Upper lobe of left lung (tissue), 6 donors: ENCODE measurements at regions not wholly inside any gene's neighbourhood (a gene's known extent, or its start where the extent isn't known, plus 50 kb on each side); places are given as distances from the start of the nearest gene placed in this dataset.
"Not testable (repeated sequence)": the region's sequence is repeated elsewhere in the genome, so short reads cannot be mapped to it uniquely, and the experiment has no call there.

Source experiments
- ATAC-seq, 2 donors: fragments of 200-7000 bp; cut with Tn5 transposase; one replicate each; pipeline ENCODE4 v1.9.1; 2022; ENCODE audit warnings: mild to moderate bottlenecking in 2 of 2, moderate library complexity in 2 of 2; ENCODE audit not compliant: low FRiP score in 2 of 2
- DNase-seq, 2 donors: peaks; one replicate each; pipeline ENCODE4 v3.0.0-alpha.2; 2019 to 2020
- H3K27ac ChIP-seq, 4 donors: fragments of 200-600 bp; sonication (generic); one replicate each; pipeline ENCODE4 v1.5.1; 2016 to 2019
- H3K27me3 ChIP-seq, 4 donors: fragments of 200-600 bp; sonication (generic); one replicate each; pipeline ENCODE4 v1.5.1; 2017 to 2019
- H3K36me3 ChIP-seq, 4 donors: fragments of 200-600 bp; sonication (generic); one replicate each; pipeline ENCODE4 v1.5.1; 2016 to 2019
- H3K4me1 ChIP-seq, 4 donors: fragments of 200-600 bp; sonication (generic); one replicate each; pipeline ENCODE4 v1.5.1; 2018 to 2019
- H3K4me3 ChIP-seq, 4 donors: fragments of 200-600 bp; sonication (generic); one replicate each; pipeline ENCODE4 v1.5.1; 2017 to 2019; ENCODE audit warnings: mild to moderate bottlenecking in 2 of 4, moderate library complexity in 1 of 4
- H3K9me3 ChIP-seq, 4 donors: fragments of 200-600 bp; sonication (generic); one replicate each; pipeline ENCODE4 v1.5.1; 2018 to 2019
- CTCF ChIP-seq, 6 experiments: fragments of 450-650 bp in 4 of 6; fragments of 200-600 bp in 2 of 6; sonication (generic) in 2 of 6; IDR thresholded peaks; one replicate each; pipeline ENCODE4 v1.5.1; 2016 to 2019; ENCODE audit warnings: antibody characterized with exemption in 6 of 6
- EP300 ChIP-seq, 4 donors: sonication (generic); formaldehyde crosslinking; IDR thresholded peaks; one replicate each; pipeline ENCODE4 v1.5.1; 2017; ENCODE audit warnings: antibody characterized with exemption in 4 of 4, control low read depth in 2 of 4
- POLR2A ChIP-seq, 4 donors: fragments of 450-650 bp; IDR thresholded peaks; one replicate each; pipeline ENCODE4 v1.5.1; 2016 to 2017; ENCODE audit warnings: antibody characterized with exemption in 4 of 4, mild to moderate bottlenecking in 2 of 4
- POLR2AphosphoS5 ChIP-seq, 2 donors: sonication (generic); formaldehyde crosslinking; IDR thresholded peaks; one replicate each; pipeline ENCODE4 v1.5.1; 2017; ENCODE audit warnings: antibody characterized with exemption in 2 of 2
- WGBS, 2 donors: methylation state at CpG; one replicate each; pipeline ENCODE4 v1.1.5; 2017 to 2018; 5-methylcytosine and 5-hydroxymethylcytosine counted together
- donor health status: DM: no; HTN: no; CAD: no; lungs with moderate emphysema.
- donor health status: DM: no; HTN: yes; CAD: no; lungs with severe emphysema.

- ATAC-seq, result no peak
- H3K36me3 ChIP-seq, result no peaks in the 10 kb centered on the region
- 30 to 49% methylated on average over 4 of the region's 4 CpGs for WGBS, 2 donors
Measured at GRCh38 chr6:132122871-132123270, 171.7 kb upstream of the CCN2 start.

GRCh38 chr6:132122176-132122575 lies 171.0 kb upstream of the CCN2 start:
- Histone ChIP-seq H3K36me3 (no peaks in the 10 kb centered on the region), H3K9me3 (no peaks in the 10 kb centered on the region), H3K27ac (no peak overlapping the region), H3K4me1 (no peaks in the 10 kb centered on the region), H3K4me3 (no peak overlapping the region), H3K27me3 (no peaks in the 10 kb centered on the region)
- TF ChIP-seq EP300 (IDR thresholded peaks at IDR 0.05) (no peak), POLR2A (IDR thresholded peaks at IDR 0.05) (no peak), CTCF (IDR thresholded peaks at IDR 0.05) (no peak), POLR2AphosphoS5 (IDR thresholded peaks at IDR 0.05) (no peak)
- no peak for ATAC-seq
- no peak for DNase-seq

More at GRCh38 chr6:132122871-132123270, 171.7 kb upstream of the CCN2 start:
- H3K27me3 ChIP-seq, result no peaks in the 10 kb centered on the region
- H3K4me1 ChIP-seq, result no peaks in the 10 kb centered on the region
- no peaks in the 10 kb centered on the region for H3K9me3 ChIP-seq
- no peak overlapping the region for H3K4me3 ChIP-seq
- no peak overlapping the region for H3K27ac ChIP-seq
- DNase-seq, result no peak
- TF ChIP-seq CTCF (IDR thresholded peaks at IDR 0.05), result no peak
- no peak for TF ChIP-seq POLR2A (IDR thresholded peaks at IDR 0.05)
- no peak for TF ChIP-seq EP300 (IDR thresholded peaks at IDR 0.05)
- TF ChIP-seq POLR2AphosphoS5 (IDR thresholded peaks at IDR 0.05), result no peak

GRCh38 chr6:132118144-132118543 lies 167.0 kb upstream of the CCN2 start:
- Histone ChIP-seq H3K27ac (no peak overlapping the region), H3K4me3 (no peak overlapping the region), H3K9me3 (no peaks in the 10 kb centered on the region), H3K4me1 (no peaks in the 10 kb centered on the region), H3K27me3 (no peaks in the 10 kb centered on the region), H3K36me3 (no peaks in the 10 kb centered on the region)
- ATAC-seq, result no peak
- no peak for TF ChIP-seq CTCF (IDR thresholded peaks at IDR 0.05)
- no peak for TF ChIP-seq POLR2AphosphoS5 (IDR thresholded peaks at IDR 0.05)
- no peak for TF ChIP-seq EP300 (IDR thresholded peaks at IDR 0.05)
- TF ChIP-seq POLR2A (IDR thresholded peaks at IDR 0.05), result no peak
- 75 to 95% methylated on average over 1 of the region's 1 CpG for WGBS, 2 donors
- DNase-seq, result no peak

- H3K36me3 ChIP-seq, result no peaks in the 10 kb centered on the region
- no peaks in the 10 kb centered on the region for H3K4me1 ChIP-seq
- H3K9me3 ChIP-seq, result no peaks in the 10 kb centered on the region
- H3K27me3 ChIP-seq, result no peaks in the 10 kb centered on the region
- TF ChIP-seq POLR2AphosphoS5 (IDR thresholded peaks at IDR 0.05), result no peak
- no peak for TF ChIP-seq POLR2A (IDR thresholded peaks at IDR 0.05)
- no peak for TF ChIP-seq EP300 (IDR thresholded peaks at IDR 0.05)
- TF ChIP-seq CTCF (IDR thresholded peaks at IDR 0.05), result no peak
- DNase-seq, result no peak
- no peak overlapping the region for H3K27ac ChIP-seq
- ATAC-seq, result peak in 1 of 2 donors; percentile 47
- 58 to 59% methylated on average over 7 of the region's 7 CpGs for WGBS, 2 donors
- peak overlapping the region in 3 of 4 donors; percentile 3 to 25 (median 15) for H3K4me3 ChIP-seq
Measured at GRCh38 chr6:132115714-132116366, 164.7 kb upstream of the CCN2 start.

GRCh38 chr6:132114201-132114825 lies 163.1 kb upstream of the CCN2 start:
- Histone ChIP-seq H3K4me3 (no peak overlapping the region), H3K36me3 (no peaks in the 10 kb centered on the region), H3K9me3 (peaks cover 0 to 12% (median 4%) of the 10 kb centered on the region in 4 donors), H3K4me1 (no peaks in the 10 kb centered on the region), H3K27ac (no peak overlapping the region), H3K27me3 (no peaks in the 10 kb centered on the region)
- 77 to 84% methylated on average over 8 of the region's 8 CpGs for WGBS, 2 donors
- no peak for ATAC-seq
- DNase-seq, result no peak
- TF ChIP-seq POLR2A (IDR thresholded peaks at IDR 0.05) (no peak), CTCF (IDR thresholded peaks at IDR 0.05) (no peak), POLR2AphosphoS5 (IDR thresholded peaks at IDR 0.05) (no peak), EP300 (IDR thresholded peaks at IDR 0.05) (no peak)

GRCh38 chr6:132109752-132110151 lies 158.6 kb upstream of the CCN2 start:
- not testable (repeated sequence) for DNase-seq

More at GRCh38 chr6:132109752-132110151, 158.6 kb upstream of the CCN2 start:
- not testable (repeated sequence) for ATAC-seq, H3K27ac ChIP-seq, H3K27me3 ChIP-seq, H3K4me1 ChIP-seq, H3K36me3 ChIP-seq, H3K4me3 ChIP-seq
- peaks cover 0 to 14% (median 7%) of the 10 kb centered on the region in 4 donors for H3K9me3 ChIP-seq
- WGBS, 2 donors, result 79 to 90% methylated on average over 6 of the region's 6 CpGs
